ENCODE measurements at regions not wholly inside any gene's neighbourhood (a gene's known extent, or its start where the extent isn't known, plus 50 kb on each side); places are given as distances from the start of the nearest gene placed in this dataset.

DNA sequence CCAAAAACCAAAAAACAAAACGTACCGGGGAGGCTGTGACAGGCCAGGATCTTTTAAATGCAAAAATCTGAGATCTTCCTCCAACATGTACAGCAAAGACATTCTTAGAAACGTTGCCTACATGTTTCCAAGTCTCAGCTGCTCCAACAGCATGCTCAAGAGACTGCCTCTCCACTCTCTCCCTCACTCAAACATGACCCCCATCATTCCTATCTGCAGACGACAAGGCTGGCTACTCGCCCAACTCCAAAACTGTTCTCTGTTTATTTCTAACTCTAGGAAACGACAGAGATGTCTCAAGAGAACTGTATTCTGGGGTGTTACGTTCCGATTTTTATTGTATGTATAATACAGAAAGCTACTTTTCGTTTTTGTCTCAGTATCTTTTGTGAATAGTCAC lies 57.5 kb upstream of the TMCC3 start:
- DNase-seq = peak; percentile 57

DNA sequence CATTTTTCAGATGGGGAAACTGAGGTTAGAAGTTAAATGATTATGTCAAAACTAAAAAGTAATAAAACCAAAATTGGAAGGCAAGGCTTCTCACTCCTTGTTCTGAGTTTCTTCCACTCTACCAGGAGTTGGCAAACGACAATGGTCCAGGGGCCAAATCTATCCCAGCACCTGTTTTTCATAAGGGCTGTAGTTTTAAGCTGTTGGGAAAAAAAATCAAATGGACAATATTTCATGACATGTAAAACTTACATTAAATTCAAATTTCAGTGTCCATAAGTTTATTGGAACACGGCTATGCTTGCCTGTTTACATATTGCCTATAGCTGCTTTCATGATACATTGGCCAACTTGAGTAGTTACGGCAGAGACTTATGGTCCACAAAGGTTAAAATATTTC lies 56.7 kb upstream of the TMCC3 start:
- no peak for DNase-seq

DNA sequence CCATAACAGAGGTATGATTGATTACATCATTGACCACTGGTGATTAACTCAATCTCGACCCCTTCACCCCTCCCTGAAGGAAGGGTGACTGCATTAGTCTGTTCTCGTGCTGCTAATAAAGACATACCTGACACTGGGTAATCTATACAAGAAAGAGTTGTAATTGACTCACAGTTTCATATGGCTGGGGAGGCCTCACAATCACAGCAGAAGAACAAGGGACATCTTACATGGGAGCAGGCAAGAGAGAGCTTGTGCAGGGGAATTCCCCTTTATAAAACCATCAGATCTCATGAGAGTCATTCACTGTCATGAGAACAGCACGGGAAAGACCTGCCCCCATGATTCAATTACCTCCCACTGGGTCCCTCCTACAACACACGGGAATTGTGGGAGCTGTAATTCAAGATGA lies 55.9 kb upstream of the TMCC3 start:
- no peak for DNase-seq

DNA sequence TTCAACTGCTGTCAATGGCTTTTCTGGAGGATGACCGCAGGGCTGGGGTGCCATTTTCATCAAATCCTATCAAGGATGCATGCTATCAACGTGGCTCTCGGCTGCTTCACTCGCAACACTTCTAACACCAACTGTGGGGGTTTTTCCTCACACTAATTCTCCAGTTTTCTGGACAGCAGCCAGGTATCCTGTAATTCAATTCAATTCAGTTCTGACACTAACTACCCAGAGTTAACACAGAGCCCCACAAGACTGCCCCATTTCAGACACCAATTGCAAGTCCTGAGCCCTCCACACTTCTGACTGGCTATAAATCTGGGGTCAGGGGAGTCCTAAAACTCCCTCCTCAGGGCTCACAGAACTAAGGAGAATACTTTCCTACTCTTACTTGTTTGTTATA lies 55.3 kb upstream of the TMCC3 start:
- DNase-seq = no peak

DNA sequence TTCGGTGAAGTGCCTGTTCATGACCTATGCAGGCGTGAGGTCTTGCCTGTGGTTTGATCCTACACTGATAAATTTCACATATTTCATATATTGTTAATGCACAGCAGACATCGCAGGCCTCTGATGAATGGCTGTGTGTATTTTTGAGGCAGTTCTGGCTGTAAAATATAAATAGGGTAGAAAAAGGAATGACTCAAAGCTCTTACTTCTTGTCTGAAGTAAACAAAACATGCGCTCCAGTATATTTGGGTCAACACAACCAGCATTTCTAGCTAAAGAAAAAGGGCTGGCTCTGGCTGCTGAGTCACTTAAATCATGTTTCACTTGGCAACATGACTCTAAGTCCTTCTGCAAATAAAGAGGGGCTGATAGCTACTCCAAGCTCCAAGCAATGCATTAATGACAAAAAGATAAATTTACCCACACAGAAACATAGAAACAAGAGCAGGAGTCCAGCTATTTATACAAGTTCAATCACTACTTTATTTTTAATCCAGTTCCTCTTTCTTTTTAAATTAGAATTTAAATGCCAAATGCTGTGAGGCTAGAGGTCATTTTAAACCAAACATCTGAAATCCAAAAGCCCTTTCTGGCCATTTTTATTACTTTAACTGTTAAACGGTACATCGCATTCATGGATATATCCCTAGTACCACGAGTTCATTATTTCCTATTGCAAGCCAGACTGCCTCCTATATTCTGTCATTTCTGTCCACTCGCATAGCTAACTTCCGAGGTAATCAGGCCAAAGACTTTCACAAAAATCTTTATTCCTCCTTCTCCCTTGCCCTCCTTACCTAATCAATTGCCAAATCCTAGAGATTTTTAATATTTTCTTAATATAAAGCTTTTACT lies 54.3 kb upstream of the TMCC3 start:
- DNase-seq = peak; percentile 41

DNA sequence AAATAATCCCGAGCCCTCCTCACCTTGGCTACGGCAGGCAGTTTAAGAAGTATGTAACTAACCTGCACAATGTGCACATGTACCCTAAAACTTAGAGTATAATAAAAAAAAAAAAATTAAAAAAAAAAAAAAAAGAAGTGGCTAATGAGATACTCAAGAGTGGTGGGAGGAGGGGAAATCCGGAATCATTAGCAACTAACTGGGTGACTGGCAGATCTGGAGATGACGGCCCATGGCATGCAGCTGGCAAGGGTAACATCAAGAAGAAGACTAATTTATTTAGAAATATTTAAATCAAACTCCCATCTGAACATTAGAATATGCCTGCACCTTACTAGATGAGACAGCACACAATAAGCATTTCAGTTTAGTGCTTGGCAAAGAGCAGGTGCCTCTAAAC lies 52.3 kb upstream of the TMCC3 start:
- no peak for DNase-seq

DNA sequence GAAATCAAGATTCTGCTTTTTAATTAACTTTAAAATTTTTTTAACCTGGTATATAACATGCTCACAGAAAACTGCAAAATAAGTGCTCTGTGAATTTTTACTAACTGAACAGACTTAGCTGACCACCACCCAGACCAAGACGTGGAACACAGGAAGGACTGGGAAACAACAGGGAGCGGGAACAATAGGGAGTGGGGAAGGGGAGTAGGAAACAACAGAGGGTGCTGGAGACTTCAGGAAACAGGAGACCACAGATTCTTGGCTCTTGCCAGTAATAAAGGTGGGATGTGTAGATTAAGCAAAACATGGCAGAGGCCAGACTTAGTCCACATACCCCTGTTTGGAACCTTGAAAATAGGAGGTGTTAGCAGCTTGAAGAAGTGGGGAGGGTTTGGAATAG lies 51.4 kb upstream of the TMCC3 start:
- DNase-seq = no peak

DNA sequence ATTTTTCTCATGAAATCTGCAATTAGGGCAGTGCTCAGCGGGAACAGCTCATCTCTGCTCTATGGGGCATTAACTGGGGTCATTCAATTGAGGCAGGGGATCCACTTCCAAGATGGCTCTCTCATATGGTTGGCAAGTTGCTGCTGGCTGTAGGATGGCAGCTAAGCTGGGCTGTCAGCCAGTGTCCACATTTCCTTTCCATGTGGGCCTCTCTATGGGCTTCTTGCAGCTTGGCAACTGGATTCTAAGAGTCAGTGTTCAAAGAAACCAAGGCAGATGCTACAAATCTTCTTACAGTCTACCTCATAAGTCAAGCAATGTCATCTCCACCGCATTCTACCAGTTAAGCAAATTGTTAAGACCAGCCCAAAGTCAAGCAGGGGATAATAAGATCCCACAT lies 50.3 kb upstream of the TMCC3 start:
- no peak for DNase-seq
